Nucleus accumbens (tissue), 56 donors: ENCODE measurements at regions not wholly inside any gene's neighbourhood (a gene's known extent, or its start where the extent isn't known, plus 50 kb on each side); places are given as distances from the start of the nearest gene placed in this dataset.

ENCODE experiments used
- DNase-seq, 56 donors: peaks; one replicate each; lab custom pipeline; 2025; lab: John Stamatoyannopoulos, UW

GRCh38 chr9:14522627-14523379 lies 170.4 kb downstream of the ZDHHC21 start:
- DNase-seq, result no peak

GRCh38 chr9:14520341-14520740 lies 172.9 kb downstream of the ZDHHC21 start:
- no peak for DNase-seq

GRCh38 chr9:14517154-14517906 lies 175.9 kb downstream of the ZDHHC21 start:
- DNase-seq, result no peak

GRCh38 chr9:14516656-14517055 lies 176.6 kb downstream of the ZDHHC21 start:
- no peak for DNase-seq

GRCh38 chr9:14515571-14516198 lies 177.5 kb downstream of the ZDHHC21 start:
- DNase-seq, result peak in 5 of 56 donors; percentile 8 to 68 (median 18)

GRCh38 chr9:14515049-14515448 lies 178.2 kb downstream of the ZDHHC21 start:
- DNase-seq, result no peak

- no peak for DNase-seq
These were observed 180.3 kb downstream of the ZDHHC21 start for GRCh38 chr9:14512942-14513341.

GRCh38 chr9:14511452-14511851 lies 181.8 kb downstream of the ZDHHC21 start:
- no peak for DNase-seq

- no peak for DNase-seq
These were observed 184.3 kb downstream of the ZDHHC21 start for GRCh38 chr9:14508884-14509283.

- no peak for DNase-seq
These were observed 187.4 kb upstream of the NFIB start for GRCh38 chr9:14501366-14501765.

GRCh38 chr9:14500705-14501104 lies 186.8 kb upstream of the NFIB start:
- peak in 5 of 56 donors; percentile 3 to 21 (median 5) for DNase-seq

- no peak for DNase-seq
These were observed 186.0 kb upstream of the NFIB start for GRCh38 chr9:14499976-14500375.

- DNase-seq, result no peak
These were observed 184.9 kb upstream of the NFIB start for GRCh38 chr9:14498824-14499223.

GRCh38 chr9:14497476-14497875 lies 183.5 kb upstream of the NFIB start:
- no peak for DNase-seq

- no peak for DNase-seq
These were observed 174.7 kb upstream of the NFIB start for GRCh38 chr9:14488421-14489190.

- DNase-seq, result peak in 10 of 56 donors; percentile 2 to 34 (median 13)
These were observed 173.7 kb upstream of the NFIB start for GRCh38 chr9:14487547-14488185.

GRCh38 chr9:14485366-14485765 lies 171.4 kb upstream of the NFIB start:
- DNase-seq, result no peak

GRCh38 chr9:14482856-14483255 lies 168.9 kb upstream of the NFIB start:
- DNase-seq, result no peak

GRCh38 chr9:14480526-14480925 lies 166.6 kb upstream of the NFIB start:
- DNase-seq, result no peak

- DNase-seq, result no peak
These were observed 165.2 kb upstream of the NFIB start for GRCh38 chr9:14479163-14479560.
